Endothelial cell of umbilical vein (primary cell): ENCODE measurements at regions not wholly inside any gene's neighbourhood (a gene's known extent, or its start where the extent isn't known, plus 50 kb on each side); places are given as distances from the start of the nearest gene placed in this dataset.

Experiments used
- BruUV-seq: library from RNA; stranded (reverse); fragments of 400-500 nt; replicated peaks from 2 replicates; lab custom pipeline; 2021; lab: Mats Ljungman, UMichigan
- CTCF ChIA-PET: fragments of 300-600, 350-600 bp; sonication (Branson Sonifier 250); formaldehyde crosslinking; loops from one replicate; lab custom pipeline; 2021; ENCODE audit warnings: antibody characterized with exemption, inconsistent platforms; lab: Charles Lee
- POLR2A ChIA-PET: fragments of 300-600, 350-600 bp; sonication (Branson Sonifier 250); formaldehyde crosslinking; loops from one replicate; lab custom pipeline; 2021; ENCODE audit warnings: antibody characterized with exemption, inconsistent platforms; lab: Charles Lee
- DNase-seq: peaks from one replicate; pipeline ENCODE4 v3.0.0-alpha.2; 2011; ENCODE audit warnings: low read depth, low spot score
- FAIRE-seq: peaks from 2 replicates; lab custom pipeline; 2011; peaks lifted over from hg19 to GRCh38; lab: Jason Lieb, UNC
- H2AFZ ChIP-seq: 2 replicates; pipeline ENCODE4 v1.6.0; 2012; ENCODE audit warnings: low read depth, low read length, control low read depth, inconsistent platforms
- H3K27ac ChIP-seq: 2 replicates; pipeline ENCODE4 v1.5.1; 2011; ENCODE audit warnings: low read depth, mild to moderate bottlenecking, control low read depth, low read length, moderate library complexity; ENCODE audit not compliant: insufficient read depth
- H3K27me3 ChIP-seq, 2 experiments: 2 replicates each; pipeline versions ENCODE4 v1.6.0 to v1.6.1; 2011; ENCODE audit warnings: low read length in 2 of 2, mixed read lengths in 1 of 2; ENCODE audit not compliant: control insufficient read depth in 2 of 2, insufficient read depth in 2 of 2
- H3K36me3 ChIP-seq, 2 experiments: 2 replicates in 1 of 2; 3 replicates in 1 of 2; pipeline ENCODE4 v1.5.1; 2011; ENCODE audit warnings: low read length in 2 of 2, mild to moderate bottlenecking in 1 of 2, moderate library complexity in 1 of 2; ENCODE audit not compliant: control insufficient read depth in 2 of 2, insufficient read depth in 2 of 2; ENCODE audit errors: extremely low read depth in 1 of 2
- H3K4me1 ChIP-seq: 3 replicates; pipeline ENCODE4 v1.5.1; 2011; ENCODE audit warnings: mild to moderate bottlenecking, low read length; ENCODE audit not compliant: control insufficient read depth, insufficient read depth; ENCODE audit errors: extremely low read depth
- H3K4me2 ChIP-seq: 2 replicates; pipeline ENCODE4 v1.6.1; 2011; ENCODE audit warnings: low read length, control low read depth, mixed read lengths; ENCODE audit not compliant: insufficient read depth
- H3K4me3 ChIP-seq, 3 experiments: fragments of 200-600 bp in 1 of 3; sonication (generic), shearing (Covaris generic) in 1 of 3; replicated peaks in 1 of 3; 2 replicates each; pipeline ENCODE4 v1.5.1; 2011 to 2016; ENCODE audit warnings: control low read depth in 3 of 3, low read length in 3 of 3, mild to moderate bottlenecking in 2 of 3, inconsistent platforms in 1 of 3, low read depth in 1 of 3, moderate library complexity in 1 of 3; ENCODE audit not compliant: insufficient read depth in 1 of 3
- H3K79me2 ChIP-seq: 2 replicates; pipeline ENCODE4 v1.6.0; 2012; ENCODE audit warnings: low read length, inconsistent platforms; ENCODE audit not compliant: control insufficient read depth, insufficient read depth
- H3K9ac ChIP-seq: replicated peaks from 2 replicates; pipeline ENCODE3; 2011; ENCODE audit warnings: low read length, control low read depth; ENCODE audit not compliant: insufficient read depth; ENCODE audit errors: extremely low read depth
- H3K9me1 ChIP-seq: replicated peaks from 3 replicates; pipeline ENCODE4 v1.6.0; 2011; ENCODE audit warnings: mild to moderate bottlenecking, low read length; ENCODE audit not compliant: control insufficient read depth, insufficient read depth; ENCODE audit errors: extremely low read depth
- H3K9me3 ChIP-seq: replicated peaks from 2 replicates; pipeline ENCODE4 v1.5.1; 2012; ENCODE audit warnings: low read length, inconsistent platforms; ENCODE audit not compliant: control insufficient read depth, insufficient read depth
- H4K20me1 ChIP-seq: replicated peaks from 2 replicates; pipeline ENCODE3; 2011; ENCODE audit warnings: mild to moderate bottlenecking, low read length; ENCODE audit not compliant: control insufficient read depth, insufficient read depth; ENCODE audit errors: extremely low read depth
- CTCF ChIP-seq, 2 donors: IDR thresholded peaks; 1 replicate in 1 of 2; 2 replicates in 1 of 2; pipeline ENCODE4 v1.5.1; 2011; ENCODE audit warnings: low read length in 2 of 2, mild to moderate bottlenecking in 2 of 2, moderate library complexity in 2 of 2, control low read depth in 1 of 2, inconsistent platforms in 1 of 2, low read depth in 1 of 2; ENCODE audit not compliant: insufficient read depth in 1 of 2; ENCODE audit errors: extremely low read depth in 1 of 2
- EZH2 ChIP-seq: IDR thresholded peaks from 2 replicates; pipeline ENCODE4 v1.6.1; 2012; ENCODE audit warnings: borderline replicate concordance, low read depth, mild to moderate bottlenecking, moderate library complexity, low read length, inconsistent platforms; ENCODE audit not compliant: severe bottlenecking
- FOS ChIP-seq: IDR thresholded peaks from 2 replicates; pipeline ENCODE4 v1.6.1; 2011; ENCODE audit warnings: mild to moderate bottlenecking, low read length, moderate library complexity, borderline replicate concordance; ENCODE audit not compliant: insufficient read depth
- GATA2 ChIP-seq: IDR thresholded peaks from 2 replicates; pipeline ENCODE4 v1.7.0; 2011; ENCODE audit warnings: low read depth, mild to moderate bottlenecking, moderate library complexity, mixed read lengths, low read length; ENCODE audit not compliant: insufficient read length, insufficient read depth
- JUN ChIP-seq: IDR thresholded peaks from 2 replicates; pipeline ENCODE4 v1.6.1; 2011; ENCODE audit warnings: borderline replicate concordance, low read depth; ENCODE audit not compliant: insufficient read length, insufficient read depth
- MAX ChIP-seq: IDR thresholded peaks from 2 replicates; pipeline ENCODE4 v1.6.1; 2011; ENCODE audit not compliant: insufficient read depth, insufficient read length
- MYC ChIP-seq: IDR thresholded peaks from one replicate; pipeline ENCODE4 v1.6.1; 2011; ENCODE audit warnings: mild to moderate bottlenecking, low read depth, low read length
- POLR2A ChIP-seq: IDR thresholded peaks from 2 replicates; pipeline ENCODE4 v1.6.1; 2012; ENCODE audit warnings: low read depth, mild to moderate bottlenecking, control low read depth, low read length
- POLR2AphosphoS5 ChIP-seq: IDR thresholded peaks from 2 replicates; pipeline ENCODE4 v1.6.1; 2012; ENCODE audit warnings: low read depth, mild to moderate bottlenecking, control low read depth, low read length, moderate library complexity; ENCODE audit not compliant: insufficient read depth
- dilution Hi-C: fragments of 300-500 bp; cut with MboI; formaldehyde crosslinking; loops from one replicate; pipeline ENCODE4 v1.15.0; 2019; ENCODE audit warnings: low sequenced_read_pairs; ENCODE audit not compliant: extremely low pct_ligation_motif_present
- intact Hi-C: fragments of 100-400 bp; cut with micrococcal nuclease; formaldehyde crosslinking; loops from one replicate; pipeline ENCODE4 v1.10.0; 2022

GRCh38 chr1:182309631-182310351 lies 81.8 kb downstream of the GLUL start:
- FAIRE-seq (no peak), DNase-seq (no peak)
- ChIA-PET POLR2A (no interaction called here), CTCF (no interaction called here)
- dilution Hi-C loops (no loop called here), intact Hi-C loops (no loop called here)
- TF ChIP-seq POLR2A (no peak), CTCF (IDR thresholded peaks at IDR 0.05; ENCODE audit: extremely low read depth in 1 of 2, insufficient read depth in 1 of 2, low read depth in 1 of 2, low read length in 2 of 2) (no peak), MYC (no peak), GATA2 (no peak), MAX (no peak), EZH2 (no peak), POLR2AphosphoS5 (no peak), JUN (no peak), FOS (no peak)
- no peaks in the 10 kb centered on the region for H3K27me3 ChIP-seq
- no peaks in the 10 kb centered on the region for H4K20me1 ChIP-seq
- no TSS peak for BruUV-seq
- no peaks in the 10 kb centered on the region for H3K9me1 ChIP-seq
- H3K9me3 ChIP-seq, result no peaks in the 10 kb centered on the region
- no peaks in the 10 kb centered on the region for H3K79me2 ChIP-seq
- no peaks in the 10 kb centered on the region for H3K4me1 ChIP-seq
- no peak overlapping the region for H3K4me2 ChIP-seq
- H3K9ac ChIP-seq, result no peak overlapping the region
- no peak overlapping the region for H3K27ac ChIP-seq
- no peak overlapping the region for H2AFZ ChIP-seq
- no peak overlapping the region for H3K4me3 ChIP-seq
- H3K36me3 ChIP-seq, result no peaks in the 10 kb centered on the region
